ENCODE measurements at regions not wholly inside any gene's neighbourhood (a gene's known extent, or its start where the extent isn't known, plus 50 kb on each side); places are given as distances from the start of the nearest gene placed in this dataset.
A peak's percentile ranks its signal among the peaks of the same experiment; 100 is the strongest.

- DNase-seq (ENCODE audit: low read depth): no peak
- no peak overlapping the region for H3K4me3 ChIP-seq (ENCODE audit: low read length)
Measured at GRCh38 chrX:144819406-144819805, 427.9 kb upstream of the SPANXN1 start.

GRCh38 chrX:144840616-144841015 is 406.7 kb upstream of the SPANXN1 start:
- DNase-seq (ENCODE audit: low read depth): no peak
- no peak overlapping the region for H3K4me3 ChIP-seq (ENCODE audit: low read length)
- TF ChIP-seq CTCF (IDR thresholded peaks at IDR 0.05; ENCODE audit: insufficient read depth, low read depth, low read length, missing control alignments): no peak

More at GRCh38 chrX:144819406-144819805, 427.9 kb upstream of the SPANXN1 start:
- TF ChIP-seq CTCF (IDR thresholded peaks at IDR 0.05; ENCODE audit: insufficient read depth, low read depth, low read length, missing control alignments): no peak

- TF ChIP-seq CTCF (IDR thresholded peaks at IDR 0.05; ENCODE audit: insufficient read depth, low read depth, low read length, missing control alignments): no peak
- no peak overlapping the region for H3K4me3 ChIP-seq (ENCODE audit: low read length)
- DNase-seq (ENCODE audit: low read depth): no peak
Measured at GRCh38 chrX:144849141-144849540, 398.2 kb upstream of the SPANXN1 start.

- H3K4me3 ChIP-seq (ENCODE audit: low read length): no peak overlapping the region
- DNase-seq (ENCODE audit: low read depth): peak; percentile 0
- TF ChIP-seq CTCF (IDR thresholded peaks at IDR 0.05; ENCODE audit: insufficient read depth, low read depth, low read length, missing control alignments): no peak
Measured at GRCh38 chrX:144896323-144896722, 351.0 kb upstream of the SPANXN1 start.

- no peak for TF ChIP-seq CTCF (IDR thresholded peaks at IDR 0.05; ENCODE audit: insufficient read depth, low read depth, low read length, missing control alignments)
- H3K4me3 ChIP-seq (ENCODE audit: low read length): no peak overlapping the region
- no peak for DNase-seq (ENCODE audit: low read depth)
Measured at GRCh38 chrX:144901521-144901920, 345.8 kb upstream of the SPANXN1 start.

- no peak for TF ChIP-seq CTCF (IDR thresholded peaks at IDR 0.05; ENCODE audit: insufficient read depth, low read depth, low read length, missing control alignments)
Measured at GRCh38 chrX:144916785-144917184, 330.5 kb upstream of the SPANXN1 start.

GRCh38 chrX:144918936-144919335 is 328.4 kb upstream of the SPANXN1 start:
- no peak for DNase-seq (ENCODE audit: low read depth)
- no peak overlapping the region for H3K4me3 ChIP-seq (ENCODE audit: low read length)
- TF ChIP-seq CTCF (IDR thresholded peaks at IDR 0.05; ENCODE audit: insufficient read depth, low read depth, low read length, missing control alignments): no peak

More at GRCh38 chrX:144916785-144917184, 330.5 kb upstream of the SPANXN1 start:
- DNase-seq (ENCODE audit: low read depth): no peak
- no peak overlapping the region for H3K4me3 ChIP-seq (ENCODE audit: low read length)

Measured in epithelial cell of esophagus (primary cell).